ENCODE measurements at regions not wholly inside any gene's neighbourhood (a gene's known extent, or its start where the extent isn't known, plus 50 kb on each side); places are given as distances from the start of the nearest gene placed in this dataset.
"Not testable (repeated sequence)": the region's sequence is repeated elsewhere in the genome, so short reads cannot be mapped to it uniquely, and the experiment has no call there.

- TF ChIP-seq CTCF, POLR2A (IDR thresholded peaks at IDR 0.05): not testable (repeated sequence)
Measured at GRCh38 chr5:21473436-21473835, 1379.7 kb downstream of the CDH12 start.
